ENCODE measurements at regions not wholly inside any gene's neighbourhood (a gene's known extent, or its start where the extent isn't known, plus 50 kb on each side); places are given as distances from the start of the nearest gene placed in this dataset.

DNA sequence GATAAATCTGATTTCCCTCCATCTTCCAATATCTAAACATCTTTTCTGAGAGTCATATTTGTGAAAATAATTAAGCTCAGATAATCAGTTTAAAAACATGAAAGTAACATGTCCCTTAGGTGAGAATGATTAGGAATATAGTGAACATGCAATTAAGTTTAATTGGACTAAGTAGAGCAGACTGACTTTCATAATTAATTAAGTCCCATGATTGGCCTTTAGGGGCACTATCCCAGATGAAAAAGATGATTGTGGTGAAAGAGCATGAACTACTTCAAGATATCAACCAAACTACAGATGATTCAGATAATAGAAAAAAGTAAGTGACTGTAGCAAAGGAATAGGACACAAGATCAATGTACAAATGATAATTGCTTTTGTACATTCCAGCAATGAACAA, 758.8 kb downstream of the STIM2 start:
- Mint-ChIP-seq H3K4me3 (ENCODE audit: unreplicated experiment) (no peak overlapping the region), H3K36me3 (ENCODE audit: low read depth, unreplicated experiment) (no peaks in the 10 kb centered on the region)
- no peak overlapping the region for H3K4me3 ChIP-seq (ENCODE audit: insufficient read depth, low read depth, low read length)

DNA sequence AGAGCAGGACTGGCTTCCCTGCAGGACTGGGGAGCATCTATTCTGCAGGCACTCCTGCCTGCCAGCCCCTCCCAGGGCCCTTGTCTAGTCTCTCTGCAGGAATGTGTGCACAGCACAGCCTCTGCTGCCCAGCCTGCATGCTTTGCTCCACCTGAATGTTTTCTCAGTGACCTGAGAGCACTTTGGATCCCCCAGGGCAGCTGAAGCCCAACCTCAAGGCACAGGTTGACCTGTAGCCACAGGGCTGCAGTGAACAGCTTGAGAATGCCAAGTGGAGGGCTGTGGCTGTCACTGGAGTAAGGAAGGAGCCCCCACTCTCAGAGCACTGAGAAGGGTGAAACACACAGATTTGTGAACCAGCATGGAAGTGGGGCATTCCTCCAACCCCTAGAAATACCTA, 760.2 kb downstream of the STIM2 start:
- no peak overlapping the region for H2AFZ ChIP-seq (ENCODE audit: low read depth, low read length)
- H3K4me2 ChIP-seq (ENCODE audit: low read length), result no peak overlapping the region
- TF ChIP-seq EZH2 (IDR thresholded peaks at IDR 0.05; ENCODE audit: insufficient read depth, low read length), result no peak
- TF ChIP-seq, protein P1, sequence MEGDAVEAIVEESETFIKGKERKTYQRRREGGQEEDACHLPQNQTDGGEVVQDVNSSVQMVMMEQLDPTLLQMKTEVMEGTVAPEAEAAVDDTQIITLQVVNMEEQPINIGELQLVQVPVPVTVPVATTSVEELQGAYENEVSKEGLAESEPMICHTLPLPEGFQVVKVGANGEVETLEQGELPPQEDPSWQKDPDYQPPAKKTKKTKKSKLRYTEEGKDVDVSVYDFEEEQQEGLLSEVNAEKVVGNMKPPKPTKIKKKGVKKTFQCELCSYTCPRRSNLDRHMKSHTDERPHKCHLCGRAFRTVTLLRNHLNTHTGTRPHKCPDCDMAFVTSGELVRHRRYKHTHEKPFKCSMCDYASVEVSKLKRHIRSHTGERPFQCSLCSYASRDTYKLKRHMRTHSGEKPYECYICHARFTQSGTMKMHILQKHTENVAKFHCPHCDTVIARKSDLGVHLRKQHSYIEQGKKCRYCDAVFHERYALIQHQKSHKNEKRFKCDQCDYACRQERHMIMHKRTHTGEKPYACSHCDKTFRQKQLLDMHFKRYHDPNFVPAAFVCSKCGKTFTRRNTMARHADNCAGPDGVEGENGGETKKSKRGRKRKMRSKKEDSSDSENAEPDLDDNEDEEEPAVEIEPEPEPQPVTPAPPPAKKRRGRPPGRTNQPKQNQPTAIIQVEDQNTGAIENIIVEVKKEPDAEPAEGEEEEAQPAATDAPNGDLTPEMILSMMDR (IDR thresholded peaks at IDR 0.05; ENCODE audit: insufficient read depth, low read depth, low read length), result no peak
- H4K20me1 ChIP-seq (ENCODE audit: insufficient read depth, low read length), result no peaks in the 10 kb centered on the region
- Mint-ChIP-seq H3K4me3 (ENCODE audit: unreplicated experiment) (no peak overlapping the region), H3K27ac (ENCODE audit: unreplicated experiment) (no peak overlapping the region), H3K36me3 (ENCODE audit: low read depth, unreplicated experiment) (no peaks in the 10 kb centered on the region), H3K4me1 (ENCODE audit: low read depth, unreplicated experiment) (peaks cover 16% of the 10 kb centered on the region), H3K27me3 (ENCODE audit: low read depth, unreplicated experiment) (no peaks in the 10 kb centered on the region), H3K9me3 (ENCODE audit: unreplicated experiment) (no peaks in the 10 kb centered on the region)
- no peaks in the 10 kb centered on the region for H3K27me3 ChIP-seq (ENCODE audit: insufficient read depth, low read length)
- no peak for FAIRE-seq
- no peak overlapping the region for H3K4me3 ChIP-seq (ENCODE audit: insufficient read depth, low read depth, low read length)
- H3K36me3 ChIP-seq (ENCODE audit: insufficient read depth, low read length), result no peaks in the 10 kb centered on the region
- no peak for DNase-seq (ENCODE audit: low read depth)
- H3K27ac ChIP-seq (ENCODE audit: low read depth, low read length), result no peak overlapping the region
- H3K9ac ChIP-seq (ENCODE audit: low read length), result no peak overlapping the region
- H3K4me1 ChIP-seq (ENCODE audit: insufficient read depth, low read length), result no peaks in the 10 kb centered on the region
- no peaks in the 10 kb centered on the region for H3K79me2 ChIP-seq (ENCODE audit: insufficient read depth, low read length)
- H3K9me3 ChIP-seq (ENCODE audit: insufficient read depth, low read depth, low read length), result no peaks in the 10 kb centered on the region

More for the DNA sequence above, 758.8 kb downstream of the STIM2 start:
- Histone ChIP-seq H3K36me3 (ENCODE audit: insufficient read depth, low read length) (no peaks in the 10 kb centered on the region), H3K9me3 (ENCODE audit: insufficient read depth, low read depth, low read length) (no peaks in the 10 kb centered on the region), H3K4me1 (ENCODE audit: insufficient read depth, low read length) (no peaks in the 10 kb centered on the region), H3K27me3 (ENCODE audit: insufficient read depth, low read length) (no peaks in the 10 kb centered on the region), H3K79me2 (ENCODE audit: insufficient read depth, low read length) (no peaks in the 10 kb centered on the region), H3K4me2 (ENCODE audit: low read length) (no peak overlapping the region), H3K27ac (ENCODE audit: low read depth, low read length) (no peak overlapping the region), H3K9ac (ENCODE audit: low read length) (no peak overlapping the region), H2AFZ (ENCODE audit: low read depth, low read length) (no peak overlapping the region), H4K20me1 (ENCODE audit: insufficient read depth, low read length) (no peaks in the 10 kb centered on the region)
- DNase-seq (ENCODE audit: low read depth), result no peak
- FAIRE-seq, result no peak
- H3K27me3 Mint-ChIP-seq (ENCODE audit: low read depth, unreplicated experiment), result no peaks in the 10 kb centered on the region
- no peaks in the 10 kb centered on the region for H3K9me3 Mint-ChIP-seq (ENCODE audit: unreplicated experiment)
- TF ChIP-seq EZH2 (IDR thresholded peaks at IDR 0.05; ENCODE audit: insufficient read depth, low read length), result no peak
- TF ChIP-seq, protein P1 (IDR thresholded peaks at IDR 0.05; ENCODE audit: insufficient read depth, low read depth, low read length), result no peak
- H3K27ac Mint-ChIP-seq (ENCODE audit: unreplicated experiment), result no peak overlapping the region
- peaks cover 16% of the 10 kb centered on the region for H3K4me1 Mint-ChIP-seq (ENCODE audit: low read depth, unreplicated experiment)

GRCh38 chr4:27624749-27625148, 764.1 kb downstream of the STIM2 start:
- Histone ChIP-seq H2AFZ (ENCODE audit: low read depth, low read length) (no peak overlapping the region), H3K79me2 (ENCODE audit: insufficient read depth, low read length) (no peaks in the 10 kb centered on the region), H4K20me1 (ENCODE audit: insufficient read depth, low read length) (no peaks in the 10 kb centered on the region), H3K9ac (ENCODE audit: low read length) (no peak overlapping the region), H3K4me3 (ENCODE audit: insufficient read depth, low read depth, low read length) (no peak overlapping the region), H3K27ac (ENCODE audit: low read depth, low read length) (no peak overlapping the region), H3K27me3 (ENCODE audit: insufficient read depth, low read length) (no peaks in the 10 kb centered on the region), H3K4me1 (ENCODE audit: insufficient read depth, low read length) (no peaks in the 10 kb centered on the region), H3K9me3 (ENCODE audit: insufficient read depth, low read depth, low read length) (no peaks in the 10 kb centered on the region), H3K4me2 (ENCODE audit: low read length) (no peak overlapping the region), H3K36me3 (ENCODE audit: insufficient read depth, low read length) (no peaks in the 10 kb centered on the region)
- H3K9me3 Mint-ChIP-seq (ENCODE audit: unreplicated experiment), result no peaks in the 10 kb centered on the region
- FAIRE-seq (no peak), DNase-seq (ENCODE audit: low read depth) (no peak)
- H3K4me1 Mint-ChIP-seq (ENCODE audit: low read depth, unreplicated experiment), result peaks cover 1% of the 10 kb centered on the region
- H3K4me3 Mint-ChIP-seq (ENCODE audit: unreplicated experiment), result no peak overlapping the region
- no peaks in the 10 kb centered on the region for H3K36me3 Mint-ChIP-seq (ENCODE audit: low read depth, unreplicated experiment)
- H3K27me3 Mint-ChIP-seq (ENCODE audit: low read depth, unreplicated experiment), result no peaks in the 10 kb centered on the region
- no peak for TF ChIP-seq EZH2 (IDR thresholded peaks at IDR 0.05; ENCODE audit: insufficient read depth, low read length)
- TF ChIP-seq, protein P1 (IDR thresholded peaks at IDR 0.05; ENCODE audit: insufficient read depth, low read depth, low read length), result no peak
- H3K27ac Mint-ChIP-seq (ENCODE audit: unreplicated experiment), result no peak overlapping the region

Measured in astrocyte (in vitro differentiated cells and primary cell).